ENCODE measurements at regions not wholly inside any gene's neighbourhood (a gene's known extent, or its start where the extent isn't known, plus 50 kb on each side); places are given as distances from the start of the nearest gene placed in this dataset.

- H3K4me3 Mint-ChIP-seq: no peak overlapping the region
These were observed 126.1 kb upstream of the DCLK2 start for GRCh38 chr4:149952101-149952500.

GRCh38 chr4:149952716-149953115 lies 125.5 kb upstream of the DCLK2 start:
- DNase-seq (ENCODE audit: low spot score): no peak
- no peak overlapping the region for H3K27ac Mint-ChIP-seq
- H3K4me1 ChIP-seq (ENCODE audit: insufficient read depth): no peaks in the 10 kb centered on the region
- no peaks in the 10 kb centered on the region for H4K20me1 ChIP-seq (replicated peaks; ENCODE audit: insufficient read depth)
- H3K27me3 ChIP-seq (ENCODE audit: insufficient read depth): no peaks in the 10 kb centered on the region
- no peaks in the 10 kb centered on the region for H3K36me3 Mint-ChIP-seq (ENCODE audit: low read depth)
- no peak overlapping the region for H3K4me2 ChIP-seq
- no peak overlapping the region for H3K4me3 Mint-ChIP-seq
- no peak overlapping the region for H3K27ac ChIP-seq (ENCODE audit: low read depth)
- no peaks in the 10 kb centered on the region for H3K27me3 Mint-ChIP-seq (ENCODE audit: insufficient read depth, low read depth, poor library complexity)
- peaks cover 7% of the 10 kb centered on the region; the same call in 2 of the 3 replicates for H3K4me1 Mint-ChIP-seq
- no peak for TF ChIP-seq ZNF331 (CRISPR knock-in tag; IDR thresholded peaks at IDR 0.05; ENCODE audit: low read depth)
- no peak for TF ChIP-seq ZNF114 (CRISPR knock-in tag; IDR thresholded peaks at IDR 0.05)
- TF ChIP-seq ETS1 (IDR thresholded peaks at IDR 0.05): no peak
- no peak for TF ChIP-seq EZH2 (IDR thresholded peaks at IDR 0.05; ENCODE audit: low read depth, unreplicated experiment)
- no peaks in the 10 kb centered on the region for H3K36me3 ChIP-seq (ENCODE audit: insufficient read depth)
- no peak for ATAC-seq
- H3K9me2 ChIP-seq (ENCODE audit: insufficient read depth): peaks cover 11% of the 10 kb centered on the region; the same call in 1 of the 2 replicates
- H3K79me2 ChIP-seq (replicated peaks; ENCODE audit: insufficient read depth): no peaks in the 10 kb centered on the region
- H3K9me3 Mint-ChIP-seq: no peaks in the 10 kb centered on the region; the same call in 2 of the 3 replicates
- H2AFZ ChIP-seq: no peak overlapping the region
- H3K4me3 ChIP-seq: no peak overlapping the region
- no peaks in the 10 kb centered on the region for H3F3A ChIP-seq (replicated peaks; ENCODE audit: low read depth)

More at GRCh38 chr4:149952101-149952500, 126.1 kb upstream of the DCLK2 start:
- no peak overlapping the region for H3K27ac ChIP-seq (ENCODE audit: low read depth)
- TF ChIP-seq EZH2 (IDR thresholded peaks at IDR 0.05; ENCODE audit: low read depth, unreplicated experiment) (no peak), ETS1 (IDR thresholded peaks at IDR 0.05) (no peak), POLR2AphosphoS5 (IDR thresholded peaks at IDR 0.05; ENCODE audit: low read depth) (no peak)
- Mint-ChIP-seq H3K36me3 (ENCODE audit: low read depth) (no peaks in the 10 kb centered on the region), H3K9me3 (no peaks in the 10 kb centered on the region; the same call in 2 of the 3 replicates), H3K27ac (no peak overlapping the region), H3K27me3 (ENCODE audit: insufficient read depth, low read depth, poor library complexity) (no peaks in the 10 kb centered on the region), H3K4me1 (peaks cover 7% of the 10 kb centered on the region; the same call in 2 of the 3 replicates)
- DNase-seq (ENCODE audit: low spot score) (no peak), ATAC-seq (no peak)
- H4K20me1 ChIP-seq (replicated peaks; ENCODE audit: insufficient read depth): no peaks in the 10 kb centered on the region
- H3K4me2 ChIP-seq: no peak overlapping the region
- peaks cover 11% of the 10 kb centered on the region; the same call in 1 of the 2 replicates for H3K9me2 ChIP-seq (ENCODE audit: insufficient read depth)
- no peak overlapping the region for H2AFZ ChIP-seq
- no peaks in the 10 kb centered on the region for H3K4me1 ChIP-seq (ENCODE audit: insufficient read depth)
- H3K27me3 ChIP-seq (ENCODE audit: insufficient read depth): no peaks in the 10 kb centered on the region
- no peaks in the 10 kb centered on the region for H3K79me2 ChIP-seq (replicated peaks; ENCODE audit: insufficient read depth)
- H3K4me3 ChIP-seq: no peak overlapping the region
- no peaks in the 10 kb centered on the region for H3K36me3 ChIP-seq (ENCODE audit: insufficient read depth)
- no peaks in the 10 kb centered on the region for H3F3A ChIP-seq (replicated peaks; ENCODE audit: low read depth)

GRCh38 chr4:149955780-149956390 lies 122.4 kb upstream of the DCLK2 start:
- Histone ChIP-seq H4K20me1 (replicated peaks; ENCODE audit: insufficient read depth) (no peaks in the 10 kb centered on the region), H3K27ac (ENCODE audit: low read depth) (no peak overlapping the region), H3K79me2 (replicated peaks; ENCODE audit: insufficient read depth) (no peaks in the 10 kb centered on the region), H3K9me2 (ENCODE audit: insufficient read depth) (peaks cover 11% of the 10 kb centered on the region; the same call in 1 of the 2 replicates), H3K4me1 (ENCODE audit: insufficient read depth) (no peaks in the 10 kb centered on the region), H3K27me3 (ENCODE audit: insufficient read depth) (no peaks in the 10 kb centered on the region), H2AFZ (no peak overlapping the region), H3K36me3 (ENCODE audit: insufficient read depth) (no peaks in the 10 kb centered on the region), H3K4me2 (no peak overlapping the region), H3K4me3 (no peak overlapping the region), H3F3A (replicated peaks; ENCODE audit: low read depth) (no peaks in the 10 kb centered on the region)
- Mint-ChIP-seq H3K9me3 (no peaks in the 10 kb centered on the region; the same call in 2 of the 3 replicates), H3K27me3 (ENCODE audit: insufficient read depth, low read depth, poor library complexity) (no peaks in the 10 kb centered on the region), H3K27ac (no peak overlapping the region), H3K4me1 (peaks cover 7% of the 10 kb centered on the region; the same call in 2 of the 3 replicates), H3K36me3 (ENCODE audit: low read depth) (no peaks in the 10 kb centered on the region), H3K4me3 (no peak overlapping the region)
- no peak for ATAC-seq
- DNase-seq (ENCODE audit: low spot score): no peak
- TF ChIP-seq ZNF114 (CRISPR knock-in tag; IDR thresholded peaks at IDR 0.05): no peak
- TF ChIP-seq EZH2 (IDR thresholded peaks at IDR 0.05; ENCODE audit: low read depth, unreplicated experiment): no peak
- no peak for TF ChIP-seq CTCF (conservative IDR thresholded peaks at IDR 0.05; ENCODE audit: low read depth in 2 of 2)
- TF ChIP-seq JUNB (IDR thresholded peaks at IDR 0.05; ENCODE audit: unreplicated experiment): no peak
- no peak for TF ChIP-seq POLR2AphosphoS5 (IDR thresholded peaks at IDR 0.05; ENCODE audit: low read depth)
